DOHH2 (cell line): ENCODE measurements at regions not wholly inside any gene's neighbourhood (a gene's known extent, or its start where the extent isn't known, plus 50 kb on each side); places are given as distances from the start of the nearest gene placed in this dataset.

Experiments used
- EZH2phosphoT487 ChIP-seq: fragments of 200-600 bp; sonication (generic); IDR thresholded peaks from 2 replicates; pipeline ENCODE4 v1.6.1; 2017; ENCODE audit warnings: borderline replicate concordance, mild to moderate bottlenecking, antibody characterized with exemption, low read length, moderate library complexity, mixed read lengths
- TF ChIP-seq, protein P1 (sequence below): fragments of 200-600 bp; sonication (generic); IDR thresholded peaks from one replicate; pipeline ENCODE4 v1.5.1; 2014; ENCODE audit warnings: antibody characterized with exemption, mild to moderate bottlenecking, low read depth, low read length; ENCODE audit not compliant: poor library complexity, severe bottlenecking

DNA sequence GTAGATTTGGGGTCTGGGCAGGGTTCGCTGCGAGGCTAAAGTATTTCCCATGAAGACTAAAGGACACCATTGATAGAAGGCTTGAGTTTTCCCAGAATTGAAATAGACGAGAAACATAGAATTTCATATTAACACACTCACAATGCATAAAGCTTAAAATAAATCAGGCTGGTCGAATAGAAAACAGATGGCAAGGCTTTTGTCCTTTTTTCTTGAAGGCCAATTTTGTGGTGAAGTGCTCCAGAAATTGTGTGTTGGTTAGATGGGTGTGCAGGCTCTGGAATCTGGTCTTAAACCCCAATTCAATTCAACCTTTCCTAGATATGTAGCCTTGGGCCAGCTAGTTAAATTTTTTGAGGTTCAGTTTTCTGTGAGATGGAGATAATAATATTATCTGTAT is 56.9 kb upstream of the LRCH1 start:
- TF ChIP-seq, protein P1, sequence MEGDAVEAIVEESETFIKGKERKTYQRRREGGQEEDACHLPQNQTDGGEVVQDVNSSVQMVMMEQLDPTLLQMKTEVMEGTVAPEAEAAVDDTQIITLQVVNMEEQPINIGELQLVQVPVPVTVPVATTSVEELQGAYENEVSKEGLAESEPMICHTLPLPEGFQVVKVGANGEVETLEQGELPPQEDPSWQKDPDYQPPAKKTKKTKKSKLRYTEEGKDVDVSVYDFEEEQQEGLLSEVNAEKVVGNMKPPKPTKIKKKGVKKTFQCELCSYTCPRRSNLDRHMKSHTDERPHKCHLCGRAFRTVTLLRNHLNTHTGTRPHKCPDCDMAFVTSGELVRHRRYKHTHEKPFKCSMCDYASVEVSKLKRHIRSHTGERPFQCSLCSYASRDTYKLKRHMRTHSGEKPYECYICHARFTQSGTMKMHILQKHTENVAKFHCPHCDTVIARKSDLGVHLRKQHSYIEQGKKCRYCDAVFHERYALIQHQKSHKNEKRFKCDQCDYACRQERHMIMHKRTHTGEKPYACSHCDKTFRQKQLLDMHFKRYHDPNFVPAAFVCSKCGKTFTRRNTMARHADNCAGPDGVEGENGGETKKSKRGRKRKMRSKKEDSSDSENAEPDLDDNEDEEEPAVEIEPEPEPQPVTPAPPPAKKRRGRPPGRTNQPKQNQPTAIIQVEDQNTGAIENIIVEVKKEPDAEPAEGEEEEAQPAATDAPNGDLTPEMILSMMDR: no peak
- no peak for TF ChIP-seq EZH2phosphoT487
